GM12873 (cell line): ENCODE measurements at regions not wholly inside any gene's neighbourhood (a gene's known extent, or its start where the extent isn't known, plus 50 kb on each side); places are given as distances from the start of the nearest gene placed in this dataset.

ENCODE experiments used
- TF ChIP-seq, protein P1 (sequence below): IDR thresholded peaks from 2 replicates; pipeline ENCODE4 v1.5.1; 2012; ENCODE audit warnings: low read depth, mild to moderate bottlenecking, moderate library complexity, low read length, control low read depth; ENCODE audit not compliant: insufficient read depth; ENCODE audit errors: missing control alignments

DNA sequence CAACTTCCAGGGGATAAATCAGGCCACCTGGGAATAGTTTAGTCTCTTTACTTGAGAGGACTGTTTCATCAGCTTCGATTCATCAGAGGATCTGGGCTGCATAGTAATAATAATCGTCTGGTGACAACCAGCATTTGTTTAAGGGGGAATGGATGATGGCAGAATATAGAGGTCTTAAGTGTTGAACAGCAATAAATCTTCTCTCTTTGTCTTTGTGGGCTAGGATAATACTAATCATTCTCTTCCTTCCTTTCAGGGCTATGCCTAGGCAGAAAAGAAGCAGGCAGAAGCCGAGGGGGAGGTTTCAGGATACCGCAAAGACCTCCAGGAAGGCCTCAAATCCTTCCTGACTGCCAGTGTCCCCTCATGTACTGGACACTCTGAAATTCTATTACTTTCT lies 150.4 kb upstream of the GAREM1 start:
- TF ChIP-seq, protein P1, sequence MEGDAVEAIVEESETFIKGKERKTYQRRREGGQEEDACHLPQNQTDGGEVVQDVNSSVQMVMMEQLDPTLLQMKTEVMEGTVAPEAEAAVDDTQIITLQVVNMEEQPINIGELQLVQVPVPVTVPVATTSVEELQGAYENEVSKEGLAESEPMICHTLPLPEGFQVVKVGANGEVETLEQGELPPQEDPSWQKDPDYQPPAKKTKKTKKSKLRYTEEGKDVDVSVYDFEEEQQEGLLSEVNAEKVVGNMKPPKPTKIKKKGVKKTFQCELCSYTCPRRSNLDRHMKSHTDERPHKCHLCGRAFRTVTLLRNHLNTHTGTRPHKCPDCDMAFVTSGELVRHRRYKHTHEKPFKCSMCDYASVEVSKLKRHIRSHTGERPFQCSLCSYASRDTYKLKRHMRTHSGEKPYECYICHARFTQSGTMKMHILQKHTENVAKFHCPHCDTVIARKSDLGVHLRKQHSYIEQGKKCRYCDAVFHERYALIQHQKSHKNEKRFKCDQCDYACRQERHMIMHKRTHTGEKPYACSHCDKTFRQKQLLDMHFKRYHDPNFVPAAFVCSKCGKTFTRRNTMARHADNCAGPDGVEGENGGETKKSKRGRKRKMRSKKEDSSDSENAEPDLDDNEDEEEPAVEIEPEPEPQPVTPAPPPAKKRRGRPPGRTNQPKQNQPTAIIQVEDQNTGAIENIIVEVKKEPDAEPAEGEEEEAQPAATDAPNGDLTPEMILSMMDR, result no peak

DNA sequence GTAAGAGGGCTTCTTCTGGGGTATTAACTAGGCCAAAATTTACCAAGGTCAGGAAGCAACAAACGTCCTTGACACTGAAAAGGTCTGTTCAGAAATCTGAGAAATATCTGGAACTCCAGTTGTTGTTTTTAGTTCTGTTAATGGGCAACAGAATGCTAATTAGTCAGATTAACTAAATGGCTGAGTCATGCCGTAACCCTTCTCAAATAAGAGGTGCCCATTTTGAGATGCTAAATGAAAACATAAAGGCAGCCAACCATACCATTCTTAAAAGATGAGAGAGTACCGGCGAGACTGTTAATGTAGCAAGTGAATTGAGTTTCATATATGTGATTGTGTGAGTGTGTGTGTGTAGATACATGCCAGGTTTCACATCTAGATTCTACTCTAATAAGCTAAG lies 147.9 kb upstream of the GAREM1 start:
- TF ChIP-seq, protein P1, result no peak

DNA sequence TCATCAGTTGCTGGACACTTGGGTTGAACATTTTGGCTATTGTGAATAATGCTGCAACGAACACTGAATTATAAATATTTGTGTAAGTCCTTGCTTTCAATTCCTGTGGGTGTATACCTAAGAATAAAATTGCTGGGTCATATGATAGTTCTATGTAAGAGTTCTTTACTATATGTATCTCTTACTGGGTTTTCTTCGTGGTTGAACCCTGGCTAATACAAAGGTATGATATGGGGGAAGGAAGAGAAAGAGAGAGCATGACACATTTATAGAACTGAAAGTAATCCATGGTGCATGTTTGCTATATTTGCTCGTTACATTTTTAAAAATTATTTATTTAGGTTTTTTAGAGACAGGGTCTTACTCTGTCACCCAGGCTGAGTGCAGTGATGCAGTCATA lies 143.1 kb upstream of the GAREM1 start:
- TF ChIP-seq, protein P1, result no peak

DNA sequence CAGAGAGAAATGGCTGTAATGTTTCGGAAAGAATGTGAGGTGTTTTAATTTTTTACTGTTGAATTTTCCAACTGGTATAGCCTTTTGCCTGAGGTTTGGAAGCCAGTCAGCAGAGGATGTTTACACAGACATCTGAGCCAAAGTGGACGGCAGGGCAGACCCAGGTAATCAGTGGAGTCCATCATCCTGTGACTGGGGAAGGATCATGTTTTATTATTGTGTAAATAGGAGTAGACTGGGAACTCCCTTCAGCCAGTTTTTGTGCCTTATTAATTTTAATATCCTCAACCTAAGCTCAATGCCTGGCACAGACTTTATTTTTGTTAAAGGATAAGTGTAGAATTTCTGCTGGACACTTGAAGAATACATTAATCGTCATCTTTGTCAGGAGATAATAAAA lies 142.0 kb upstream of the GAREM1 start:
- TF ChIP-seq, protein P1, result no peak

DNA sequence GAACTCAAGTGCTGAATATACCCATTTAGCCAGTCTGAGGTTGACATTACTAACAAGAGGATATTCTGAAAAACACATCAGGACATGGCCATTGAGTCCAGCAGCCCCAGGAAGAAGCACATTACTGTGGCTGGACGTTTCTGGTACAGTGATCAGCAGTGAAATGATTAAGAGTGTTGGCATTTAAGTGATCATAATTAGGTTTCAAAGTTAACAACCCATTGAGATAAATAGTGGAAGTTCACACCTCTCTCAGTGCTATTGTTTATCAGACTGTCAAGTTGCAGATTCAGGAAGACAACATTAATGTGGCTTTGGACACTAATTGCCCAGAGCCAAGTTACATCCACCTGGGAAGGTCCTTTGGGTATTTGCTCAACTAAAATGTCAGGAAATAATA lies 139.5 kb upstream of the GAREM1 start:
- TF ChIP-seq, protein P1, result no peak

DNA sequence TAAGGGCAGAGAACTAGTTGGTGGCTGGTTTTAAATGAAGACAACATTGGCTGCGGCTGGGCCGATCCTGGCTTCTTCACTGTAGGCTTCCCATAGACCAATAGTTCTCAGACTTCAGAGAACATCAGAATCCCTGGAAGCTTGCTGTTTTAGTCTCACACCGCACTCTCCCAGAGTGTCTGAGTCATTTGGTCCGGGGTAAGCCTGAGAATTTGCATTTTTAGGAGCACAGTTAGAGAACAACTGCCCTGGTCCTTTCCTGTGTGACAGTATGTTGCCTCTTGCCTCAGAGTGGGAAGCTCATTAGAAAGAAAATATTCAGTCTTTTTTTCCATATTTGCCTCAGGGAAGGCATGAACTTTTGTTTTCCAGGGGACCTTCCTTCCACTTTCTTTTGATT lies 137.1 kb upstream of the GAREM1 start:
- TF ChIP-seq, protein P1, result no peak

DNA sequence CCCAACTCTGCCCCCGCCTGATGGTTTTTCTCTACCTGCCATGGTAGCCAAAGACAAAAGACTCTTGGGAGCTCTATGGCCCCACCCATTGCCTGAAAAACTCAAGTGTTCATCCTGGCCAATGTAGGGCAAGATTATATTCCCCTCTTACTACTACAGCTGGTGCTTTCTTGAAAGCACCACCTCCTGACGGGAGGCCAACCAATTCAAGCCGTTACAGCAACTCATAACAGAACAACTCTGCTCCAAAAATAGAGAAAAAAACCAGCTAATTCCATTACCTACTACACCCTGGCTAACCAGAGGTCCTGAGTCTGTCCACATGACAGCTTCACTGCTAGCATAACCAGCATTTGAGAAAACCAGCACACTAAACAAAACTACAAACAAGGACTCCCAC lies 127.5 kb upstream of the GAREM1 start:
- TF ChIP-seq, protein P1, result no peak
